SK-N-SH (cell line): ENCODE measurements at regions not wholly inside any gene's neighbourhood (a gene's known extent, or its start where the extent isn't known, plus 50 kb on each side); places are given as distances from the start of the nearest gene placed in this dataset.
"Not testable (repeated sequence)": the region's sequence is repeated elsewhere in the genome, so short reads cannot be mapped to it uniquely, and the experiment has no call there.

Experiments
- CTCF ChIA-PET: fragments of 300-600, 350-600 bp; formaldehyde crosslinking; extraction: SDS; loops from one replicate; lab custom pipeline; 2021; lab: Yijun Ruan, JAX
- POLR2A ChIA-PET: fragments of 350-600 bp; sonication (Branson Sonifier 250); formaldehyde crosslinking; extraction: SDS; loops from one replicate; lab custom pipeline; 2020; ENCODE audit warnings: antibody characterized with exemption, inconsistent platforms; lab: Yijun Ruan, JAX
- DNase-seq: peaks from one replicate; pipeline ENCODE4 v3.0.0; 2012
- H2AFZ ChIP-seq: fragments of 200-600 bp; sonication (generic); 2 replicates; pipeline ENCODE4 v1.8.1; 2016; ENCODE audit warnings: antibody characterized with exemption, mild to moderate bottlenecking, low read depth
- H3F3A ChIP-seq: fragments of 200-600 bp; sonication (generic); replicated peaks from 2 replicates; pipeline ENCODE3; 2016; ENCODE audit warnings: antibody characterized with exemption, mild to moderate bottlenecking; ENCODE audit not compliant: insufficient read depth
- H3K27ac ChIP-seq, 2 experiments: fragments of 200-500 bp in 1 of 2; fragments of 200-600 bp in 1 of 2; sonication (Bioruptor generic) in 1 of 2; sonication (generic), shearing (Covaris generic) in 1 of 2; 2 replicates each; pipeline versions ENCODE4 v1.5.1 to v1.6.1; 2014 to 2016; ENCODE audit warnings: low read depth in 2 of 2, inconsistent platforms in 1 of 2, low read length in 1 of 2, mild to moderate bottlenecking in 1 of 2, mixed read lengths in 1 of 2
- H3K27me3 ChIP-seq: fragments of 200-600 bp; sonication (generic), shearing (Covaris generic); 2 replicates; pipeline ENCODE4 v1.6.1; 2016; ENCODE audit warnings: mixed run types; ENCODE audit not compliant: insufficient read depth
- H3K36me3 ChIP-seq, 2 experiments: fragments of 200-500 bp in 1 of 2; fragments of 200-600 bp in 1 of 2; sonication (Bioruptor generic) in 1 of 2; sonication (generic) in 1 of 2; replicated peaks in 1 of 2; 2 replicates each; pipeline versions ENCODE3 to v1.5.1; 2014 to 2016; ENCODE audit warnings: low read length in 1 of 2, mild to moderate bottlenecking in 1 of 2; ENCODE audit not compliant: insufficient read depth in 2 of 2, control insufficient read depth in 1 of 2
- H3K4me1 ChIP-seq, 2 experiments: fragments of 200-500 bp in 1 of 2; fragments of 200-600 bp in 1 of 2; sonication (Bioruptor generic) in 1 of 2; sonication (generic), shearing (Covaris generic) in 1 of 2; 2 replicates each; pipeline versions ENCODE4 v1.5.1 to v1.6.1; 2014 to 2016; ENCODE audit warnings: low read depth in 1 of 2, low read length in 1 of 2, mixed run types in 1 of 2; ENCODE audit not compliant: insufficient read depth in 2 of 2, control insufficient read depth in 1 of 2
- H3K4me2 ChIP-seq: fragments of 200-600 bp; sonication (generic), shearing (Covaris generic); 2 replicates; pipeline ENCODE4 v1.6.1; 2017; ENCODE audit warnings: mixed run types
- H3K4me3 ChIP-seq, 2 experiments: fragments of 200-500 bp in 1 of 2; fragments of 200-600 bp in 1 of 2; sonication (Bioruptor generic) in 1 of 2; sonication (generic), shearing (Covaris generic) in 1 of 2; 2 replicates each; pipeline versions ENCODE4 v1.5.1 to v1.8.1; 2014 to 2016; ENCODE audit warnings: low read depth in 2 of 2, inconsistent platforms in 1 of 2, low read length in 1 of 2, mild to moderate bottlenecking in 1 of 2, mixed read lengths in 1 of 2, moderate library complexity in 1 of 2
- H3K79me2 ChIP-seq: fragments of 200-600 bp; sonication (generic); 2 replicates; pipeline ENCODE4 v1.8.1; 2017; ENCODE audit warnings: mild to moderate bottlenecking; ENCODE audit not compliant: insufficient read depth
- H3K9ac ChIP-seq: fragments of 200-600 bp; sonication (generic); 2 replicates; pipeline ENCODE4 v1.6.1; 2017; ENCODE audit warnings: mixed run types
- H3K9me2 ChIP-seq: fragments of 200-600 bp; sonication (generic); 2 replicates; pipeline ENCODE4 v1.6.1; 2017; ENCODE audit warnings: mixed run types
- H3K9me3 ChIP-seq: fragments of 200-600 bp; sonication (generic); 2 replicates; pipeline ENCODE4 v1.6.1; 2017; ENCODE audit warnings: mixed run types, mild to moderate bottlenecking, moderate library complexity
- H4K20me1 ChIP-seq: fragments of 200-600 bp; sonication (generic); 2 replicates; pipeline ENCODE4 v1.6.1; 2017; ENCODE audit warnings: mild to moderate bottlenecking, mixed run types; ENCODE audit not compliant: insufficient read depth
- CHD2 ChIP-seq: fragments of 150-350 bp; IDR thresholded peaks from 2 replicates; pipeline ENCODE4 v1.6.1; 2018; ENCODE audit warnings: low read length; ENCODE audit not compliant: partially characterized antibody
- ELF1 ChIP-seq: IDR thresholded peaks from 2 replicates; pipeline ENCODE4 v1.4.0; 2012
- EP300 ChIP-seq, 2 experiments: IDR thresholded peaks; 2 replicates each; pipeline versions ENCODE4 v1.4.0 to v1.6.1; 2012; ENCODE audit warnings: borderline replicate concordance in 1 of 2, low read depth in 1 of 2, low read length in 1 of 2
- EZH2phosphoT487 ChIP-seq: fragments of 200-600 bp; sonication (generic); IDR thresholded peaks from 2 replicates; pipeline ENCODE4 v1.6.1; 2017; ENCODE audit warnings: low read depth, mixed run types, mild to moderate bottlenecking, antibody characterized with exemption, moderate library complexity, borderline replicate concordance
- FOSL2 ChIP-seq: IDR thresholded peaks from 2 replicates; pipeline ENCODE4 v1.4.0; 2012; ENCODE audit warnings: low read depth, mild to moderate bottlenecking, moderate library complexity, borderline replicate concordance
- NRF1 ChIP-seq: IDR thresholded peaks from 2 replicates; pipeline ENCODE4 v1.6.1; 2012; ENCODE audit warnings: low read depth, mild to moderate bottlenecking, low read length
- RAD21 ChIP-seq: IDR thresholded peaks from 2 replicates; pipeline ENCODE4 v1.6.1; 2012; ENCODE audit warnings: mild to moderate bottlenecking, low read length
- RCOR1 ChIP-seq: fragments of 150-350 bp; IDR thresholded peaks from 2 replicates; pipeline ENCODE4 v1.6.1; 2017; ENCODE audit warnings: antibody characterized with exemption, low read length
- RFX5 ChIP-seq: IDR thresholded peaks from 2 replicates; pipeline ENCODE4 v1.6.1; 2012; ENCODE audit warnings: mild to moderate bottlenecking, improper control_type of control experiment, low read length
- TCF12 ChIP-seq: IDR thresholded peaks from 2 replicates; pipeline ENCODE4 v1.4.0; 2012
- TEAD4 ChIP-seq: IDR thresholded peaks from 2 replicates; pipeline ENCODE4 v1.4.0; 2012; ENCODE audit warnings: mild to moderate bottlenecking, borderline replicate concordance; ENCODE audit not compliant: insufficient read depth
- WGBS: methylation state at CpG from one replicate; pipeline ENCODE4 v1.1.6; 2017; ENCODE audit warnings: low lambda C conversion rate; 5-methylcytosine and 5-hydroxymethylcytosine counted together
- TF ChIP-seq, protein P1 (sequence below): fragments of 200-600 bp; sonication (generic); IDR thresholded peaks from 2 replicates; pipeline ENCODE4 v1.6.1; 2017; ENCODE audit warnings: antibody characterized with exemption, mild to moderate bottlenecking, moderate library complexity
- TF ChIP-seq, protein P2 (sequence below): IDR thresholded peaks from 2 replicates; pipeline ENCODE4 v1.4.0; 2012; ENCODE audit warnings: low read depth, borderline replicate concordance
- TF ChIP-seq, protein P3 (sequence below): IDR thresholded peaks from 2 replicates; pipeline ENCODE4; 2012

DNA sequence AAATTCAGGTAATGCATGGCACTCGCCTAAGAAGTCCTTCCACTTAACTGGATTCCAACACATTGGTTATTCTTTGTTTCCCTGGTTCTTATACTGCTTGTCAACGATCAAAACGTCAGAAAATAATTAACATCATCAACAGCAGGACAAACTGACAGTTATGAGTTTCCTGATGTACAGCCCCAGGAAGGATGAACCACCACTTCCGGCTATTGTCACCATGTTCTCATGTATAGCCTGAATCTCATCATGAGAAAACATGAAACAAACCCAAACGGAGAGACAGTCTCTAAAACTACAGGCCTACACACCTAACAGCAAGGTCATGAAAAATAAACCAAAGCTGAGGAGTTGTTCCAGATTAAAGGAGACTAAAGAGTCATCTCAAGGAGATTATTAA, 60.5 kb upstream of the FBXO28 start:
- TF ChIP-seq, protein P1, sequence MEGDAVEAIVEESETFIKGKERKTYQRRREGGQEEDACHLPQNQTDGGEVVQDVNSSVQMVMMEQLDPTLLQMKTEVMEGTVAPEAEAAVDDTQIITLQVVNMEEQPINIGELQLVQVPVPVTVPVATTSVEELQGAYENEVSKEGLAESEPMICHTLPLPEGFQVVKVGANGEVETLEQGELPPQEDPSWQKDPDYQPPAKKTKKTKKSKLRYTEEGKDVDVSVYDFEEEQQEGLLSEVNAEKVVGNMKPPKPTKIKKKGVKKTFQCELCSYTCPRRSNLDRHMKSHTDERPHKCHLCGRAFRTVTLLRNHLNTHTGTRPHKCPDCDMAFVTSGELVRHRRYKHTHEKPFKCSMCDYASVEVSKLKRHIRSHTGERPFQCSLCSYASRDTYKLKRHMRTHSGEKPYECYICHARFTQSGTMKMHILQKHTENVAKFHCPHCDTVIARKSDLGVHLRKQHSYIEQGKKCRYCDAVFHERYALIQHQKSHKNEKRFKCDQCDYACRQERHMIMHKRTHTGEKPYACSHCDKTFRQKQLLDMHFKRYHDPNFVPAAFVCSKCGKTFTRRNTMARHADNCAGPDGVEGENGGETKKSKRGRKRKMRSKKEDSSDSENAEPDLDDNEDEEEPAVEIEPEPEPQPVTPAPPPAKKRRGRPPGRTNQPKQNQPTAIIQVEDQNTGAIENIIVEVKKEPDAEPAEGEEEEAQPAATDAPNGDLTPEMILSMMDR: no peak
- no peak for TF ChIP-seq EP300 (IDR thresholded peaks at IDR 0.05; ENCODE audit: borderline replicate concordance in 1 of 2, low read depth in 1 of 2, low read length in 1 of 2)
- no peak for TF ChIP-seq RCOR1
- no peak for TF ChIP-seq RAD21
- TF ChIP-seq, protein P2, sequence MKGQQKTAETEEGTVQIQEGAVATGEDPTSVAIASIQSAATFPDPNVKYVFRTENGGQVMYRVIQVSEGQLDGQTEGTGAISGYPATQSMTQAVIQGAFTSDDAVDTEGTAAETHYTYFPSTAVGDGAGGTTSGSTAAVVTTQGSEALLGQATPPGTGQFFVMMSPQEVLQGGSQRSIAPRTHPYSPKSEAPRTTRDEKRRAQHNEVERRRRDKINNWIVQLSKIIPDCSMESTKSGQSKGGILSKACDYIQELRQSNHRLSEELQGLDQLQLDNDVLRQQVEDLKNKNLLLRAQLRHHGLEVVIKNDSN: no peak
- no peak for TF ChIP-seq ELF1
- no peak for TF ChIP-seq TCF12
- no peak for TF ChIP-seq TEAD4
- no peak for TF ChIP-seq CHD2
- TF ChIP-seq RFX5: no peak
- no peaks in the 10 kb centered on the region for H3K27me3 ChIP-seq
- no peak overlapping the region for H3K4me3 ChIP-seq
- no peak overlapping the region for H3K4me2 ChIP-seq
- POLR2A ChIA-PET: no interaction called here
- peaks cover 7% of the 10 kb centered on the region for H3F3A ChIP-seq
- DNase-seq: no peak
- 0 out of 4 replicates have a peak overlapping the region, but pooled peaks of 1 of the 2 experiments have one; percentile 44 for H3K27ac ChIP-seq
- 65% methylated on average over 5 of the region's 5 CpGs for WGBS
- H2AFZ ChIP-seq: 0 out of 2 replicates have a peak overlapping the region, but pooled peaks have one; percentile 7
- no peaks in the 10 kb centered on the region for H3K9me2 ChIP-seq
- no peaks in the 10 kb centered on the region for H4K20me1 ChIP-seq
- CTCF ChIA-PET: no interaction called here
- H3K79me2 ChIP-seq: no peaks in the 10 kb centered on the region
- no peaks in the 10 kb centered on the region for H3K9me3 ChIP-seq
- H3K9ac ChIP-seq: no peak overlapping the region
- no peaks in the 10 kb centered on the region for H3K4me1 ChIP-seq
- H3K36me3 ChIP-seq: no peaks in the 10 kb centered on the region

DNA sequence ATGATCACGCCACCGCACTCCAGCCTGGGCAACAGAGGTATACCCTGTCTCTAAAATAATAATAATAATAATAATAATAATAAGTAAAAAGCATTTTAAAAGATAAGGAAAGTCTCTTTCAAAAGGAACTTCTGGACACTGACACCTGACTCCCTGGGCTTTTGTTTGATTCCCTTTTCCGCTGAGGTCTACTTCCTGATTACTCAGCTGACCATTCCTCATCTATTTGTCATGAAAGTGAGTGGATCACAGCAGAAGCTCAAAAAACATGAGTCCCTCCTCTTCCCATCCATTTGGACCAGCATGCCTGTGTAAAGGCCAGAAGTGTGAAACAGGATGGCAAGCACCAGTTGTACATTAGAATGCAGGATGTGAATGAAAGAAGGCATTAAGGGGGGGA, 61.1 kb upstream of the FBXO28 start:
- Histone ChIP-seq H4K20me1 (no peaks in the 10 kb centered on the region), H3K79me2 (no peaks in the 10 kb centered on the region), H3K4me1 (no peaks in the 10 kb centered on the region), H3K4me2 (no peak overlapping the region), H2AFZ (0 out of 2 replicates have a peak overlapping the region, but pooled peaks have one; percentile 64), H3K9me2 (no peaks in the 10 kb centered on the region), H3K9me3 (no peaks in the 10 kb centered on the region), H3F3A (peaks cover 7% of the 10 kb centered on the region), H3K27ac (peak overlapping the region in 1 of 2 experiments; percentile 44; a peak in 2 of 4 replicates), H3K36me3 (no peaks in the 10 kb centered on the region), H3K4me3 (no peak overlapping the region), H3K27me3 (no peaks in the 10 kb centered on the region), H3K9ac (no peak overlapping the region)
- TF ChIP-seq EZH2phosphoT487 (no peak), TCF12 (0 out of 2 replicates have a peak, but pooled peaks have one; percentile 16), FOSL2 (peak; percentile 51; the same call in 1 of the 2 replicates), ELF1 (peak; percentile 60; the same call in 1 of the 2 replicates), NRF1 (no peak)
- TF ChIP-seq, protein P3, sequence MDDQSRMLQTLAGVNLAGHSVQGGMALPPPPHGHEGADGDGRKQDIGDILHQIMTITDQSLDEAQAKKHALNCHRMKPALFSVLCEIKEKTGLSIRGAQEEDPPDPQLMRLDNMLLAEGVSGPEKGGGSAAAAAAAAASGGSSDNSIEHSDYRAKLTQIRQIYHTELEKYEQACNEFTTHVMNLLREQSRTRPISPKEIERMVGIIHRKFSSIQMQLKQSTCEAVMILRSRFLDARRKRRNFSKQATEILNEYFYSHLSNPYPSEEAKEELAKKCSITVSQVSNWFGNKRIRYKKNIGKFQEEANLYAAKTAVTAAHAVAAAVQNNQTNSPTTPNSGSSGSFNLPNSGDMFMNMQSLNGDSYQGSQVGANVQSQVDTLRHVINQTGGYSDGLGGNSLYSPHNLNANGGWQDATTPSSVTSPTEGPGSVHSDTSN: peak; percentile 38; the same call in 1 of the 2 replicates
- POLR2A ChIA-PET: no interaction called here
- CTCF ChIA-PET: interaction anchor here (3.3 to 3.5 kb wide), 2 partner anchors 11 to 241 kb away, joined by 26 to 31 read pairs; no protein-coding TSS in a partner anchor
- no peak for DNase-seq
- WGBS: 66% methylated on average over 3 of the region's 3 CpGs

DNA sequence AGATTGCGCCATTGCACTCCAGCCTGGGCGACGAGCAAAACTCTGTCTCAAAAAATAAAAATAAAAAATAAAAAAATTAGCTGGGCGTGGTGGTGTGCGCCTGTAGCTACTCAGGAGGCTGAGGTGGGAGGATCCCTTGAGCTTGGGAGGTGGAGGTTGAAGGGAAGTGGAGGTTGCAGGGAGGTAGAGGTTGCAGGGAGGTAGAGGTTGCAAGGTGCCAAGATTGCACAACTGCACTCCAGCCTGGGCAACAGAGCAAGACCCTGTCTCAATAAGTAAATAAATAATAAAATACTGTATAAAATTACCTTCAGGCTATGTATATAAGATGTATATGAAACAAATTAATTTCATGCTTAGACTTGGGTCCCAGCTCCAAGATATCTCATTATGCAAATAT, 62.1 kb upstream of the FBXO28 start:
- H2AFZ ChIP-seq, H3K4me1 ChIP-seq, H3K9me3 ChIP-seq, H3F3A ChIP-seq, H3K9me2 ChIP-seq, H3K79me2 ChIP-seq, H3K27ac ChIP-seq, H3K27me3 ChIP-seq, H4K20me1 ChIP-seq, H3K9ac ChIP-seq, DNase-seq, H3K4me3 ChIP-seq, POLR2A ChIA-PET, H3K4me2 ChIP-seq, H3K36me3 ChIP-seq: not testable (repeated sequence)
- 68% methylated on average over 5 of the region's 5 CpGs for WGBS
- CTCF ChIA-PET: interaction anchor here (0.6 to 3.5 kb wide), 9 partner anchors 12 to 355 kb away, joined by 3 to 31 read pairs (median 4); no protein-coding TSS in a partner anchor
